Fibroblast of mammary gland (primary cell): ENCODE measurements at regions not wholly inside any gene's neighbourhood (a gene's known extent, or its start where the extent isn't known, plus 50 kb on each side); places are given as distances from the start of the nearest gene placed in this dataset.
"Not testable (repeated sequence)": the region's sequence is repeated elsewhere in the genome, so short reads cannot be mapped to it uniquely, and the experiment has no call there.

Experiments used
- DNase-seq: peaks from one replicate; pipeline ENCODE4 v3.0.0-alpha.2; 2010; ENCODE audit warnings: low read depth
- H3K4me3 ChIP-seq: 2 replicates; pipeline ENCODE4 v1.5.1; 2011; ENCODE audit warnings: low read depth, mild to moderate bottlenecking, low read length, moderate library complexity; ENCODE audit not compliant: control insufficient read depth
- CTCF ChIP-seq: conservative IDR thresholded peaks from 2 replicates; pipeline ENCODE4 v1.5.1; 2011; ENCODE audit warnings: low read depth, low read length, inconsistent platforms; ENCODE audit not compliant: control insufficient read depth, insufficient read depth

- DNase-seq, result no peak
- no peak overlapping the region for H3K4me3 ChIP-seq
- TF ChIP-seq CTCF, result no peak
Observed at GRCh38 chr5:111615054-111615453, 102.7 kb upstream of the STARD4 start.

- DNase-seq, result not testable (repeated sequence)
Observed at GRCh38 chr5:111612013-111612630, 99.8 kb upstream of the STARD4 start.

GRCh38 chr5:111606194-111606593 is 93.9 kb upstream of the STARD4 start:
- TF ChIP-seq CTCF, result no peak
- no peak for DNase-seq
- no peak overlapping the region for H3K4me3 ChIP-seq

More at GRCh38 chr5:111612013-111612630, 99.8 kb upstream of the STARD4 start:
- not testable (repeated sequence) for H3K4me3 ChIP-seq

GRCh38 chr5:111603446-111603827 is 91.1 kb upstream of the STARD4 start:
- TF ChIP-seq CTCF, result no peak
- DNase-seq, result no peak
- no peak overlapping the region for H3K4me3 ChIP-seq

- TF ChIP-seq CTCF, result no peak
- no peak for DNase-seq
- no peak overlapping the region for H3K4me3 ChIP-seq
Observed at GRCh38 chr5:111602817-111603445, 90.6 kb upstream of the STARD4 start.

- no peak for TF ChIP-seq CTCF
- no peak for DNase-seq
- H3K4me3 ChIP-seq, result no peak overlapping the region
Observed at GRCh38 chr5:111598996-111599395, 86.7 kb upstream of the STARD4 start.

- no peak for TF ChIP-seq CTCF
- no peak overlapping the region for H3K4me3 ChIP-seq
- no peak for DNase-seq
Observed at GRCh38 chr5:111597491-111597890, 85.2 kb upstream of the STARD4 start.
